ENCODE measurements at regions not wholly inside any gene's neighbourhood (a gene's known extent, or its start where the extent isn't known, plus 50 kb on each side); places are given as distances from the start of the nearest gene placed in this dataset.

GRCh38 chr6:93821953-93822352 is 402.6 kb upstream of the EPHA7 start:
- no peak for DNase-seq

- no peak for DNase-seq
Observed at GRCh38 chr6:93820465-93821082, 401.2 kb upstream of the EPHA7 start.

DNA sequence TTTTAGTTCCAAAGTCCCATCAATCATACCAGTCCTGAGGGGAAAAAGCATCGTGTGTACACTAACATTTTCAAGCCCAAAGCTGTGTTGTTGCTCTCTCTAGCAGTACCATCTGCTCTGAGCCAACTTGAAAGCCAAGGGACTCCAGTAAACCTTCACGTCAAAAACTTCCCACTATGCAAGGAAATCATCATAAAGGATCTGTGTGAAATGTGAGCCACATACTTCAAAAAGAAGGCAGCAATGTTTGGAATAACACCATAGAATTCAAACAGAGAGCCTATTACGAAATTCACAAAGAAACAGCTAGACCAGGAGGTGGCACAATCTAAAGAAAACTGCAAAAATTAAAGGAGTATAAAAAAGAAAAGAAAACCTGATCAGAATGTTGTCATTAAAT is 399.8 kb upstream of the EPHA7 start:
- no peak for DNase-seq

DNA sequence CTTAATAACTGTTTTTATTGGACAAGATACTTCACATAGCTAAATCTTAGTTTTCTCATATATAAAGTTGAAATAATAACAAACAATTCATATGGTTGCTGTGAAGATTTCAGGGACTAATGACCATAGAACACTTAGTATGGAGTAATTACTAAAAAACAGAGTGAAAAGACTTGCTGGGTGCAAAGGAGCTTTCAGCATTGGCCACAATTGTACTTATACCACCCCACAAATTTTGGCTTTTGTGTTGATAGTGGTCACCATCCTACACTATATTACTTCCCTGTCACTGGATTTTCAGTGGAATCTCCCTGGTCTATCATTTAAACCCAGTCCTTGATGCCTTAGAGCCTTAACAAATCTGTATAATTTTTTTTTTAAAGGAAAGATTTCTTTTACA is 398.6 kb upstream of the EPHA7 start:
- DNase-seq: no peak

DNA sequence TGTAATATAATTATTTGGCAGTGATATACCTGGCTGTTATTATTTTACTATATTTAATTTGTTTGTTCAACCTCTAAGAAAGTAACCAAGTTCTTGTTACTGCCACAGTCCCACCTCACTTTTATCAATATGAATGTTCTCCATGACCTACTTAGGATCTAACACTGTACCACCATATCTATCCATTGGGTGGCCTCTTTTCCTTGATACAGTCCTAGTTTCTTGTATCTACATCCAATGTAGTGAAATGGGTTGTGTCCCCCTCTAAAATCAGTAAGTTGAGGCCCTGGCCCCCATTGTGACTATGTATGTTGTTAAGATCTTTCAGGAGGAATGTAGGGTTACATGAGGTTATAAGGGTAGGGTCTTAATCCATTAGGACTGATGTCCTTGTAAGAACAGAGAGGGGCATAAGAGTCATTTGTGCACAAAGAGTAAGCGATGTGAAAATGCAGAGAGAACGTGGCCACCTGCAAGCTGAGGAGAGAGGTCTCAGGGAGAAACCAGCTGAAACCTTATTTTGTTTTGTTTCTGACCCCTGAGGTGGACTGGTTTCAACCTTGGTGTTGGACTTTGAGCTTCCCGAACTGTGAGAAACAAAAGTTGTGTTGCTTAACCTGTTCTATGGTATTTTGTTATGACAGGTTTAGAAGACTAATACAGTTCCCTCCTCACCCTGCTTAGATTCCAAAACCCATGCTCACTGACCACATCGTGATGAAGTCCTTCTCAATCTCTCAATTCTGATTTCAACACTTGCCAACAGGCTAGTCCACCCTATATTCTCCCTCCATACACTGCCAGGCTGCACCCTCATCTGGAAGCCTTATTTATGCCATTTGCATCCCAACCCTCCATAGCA is 387.3 kb upstream of the EPHA7 start:
- no peak for DNase-seq

DNA sequence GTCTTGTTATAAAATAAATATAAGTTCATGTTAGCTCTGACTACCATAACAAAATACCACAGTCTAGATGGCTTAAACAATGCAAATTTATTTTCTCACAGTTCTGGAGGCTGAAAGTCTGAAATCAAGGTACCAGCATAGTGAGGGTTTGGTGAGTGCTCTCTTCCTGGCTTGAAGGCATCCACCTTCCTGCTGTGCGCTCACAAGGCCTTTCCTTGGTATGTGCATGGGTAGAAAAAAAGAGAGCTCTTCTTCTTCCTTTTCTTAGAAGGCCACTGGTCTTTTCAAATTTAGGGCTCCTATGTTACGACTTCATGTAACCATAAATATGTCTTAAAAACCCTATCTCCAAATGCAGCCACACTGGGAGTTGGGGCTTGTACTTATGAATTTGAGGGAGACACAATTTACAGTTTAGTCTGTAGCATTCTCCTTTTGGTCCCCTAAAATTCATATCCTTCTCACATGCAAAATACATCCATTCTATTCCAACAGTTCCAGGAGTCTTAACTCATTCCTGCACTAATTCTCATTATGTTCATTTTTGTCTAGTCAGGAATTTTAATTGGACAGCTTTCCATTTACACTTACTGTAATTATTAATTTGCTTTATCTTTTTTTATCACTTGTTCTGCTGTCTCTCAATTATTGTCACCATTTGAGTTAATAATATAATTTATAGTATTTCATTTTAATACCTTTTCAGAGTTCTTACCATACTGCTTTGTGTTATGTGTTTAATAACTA is 381.9 kb upstream of the EPHA7 start:
- DNase-seq: no peak

DNA sequence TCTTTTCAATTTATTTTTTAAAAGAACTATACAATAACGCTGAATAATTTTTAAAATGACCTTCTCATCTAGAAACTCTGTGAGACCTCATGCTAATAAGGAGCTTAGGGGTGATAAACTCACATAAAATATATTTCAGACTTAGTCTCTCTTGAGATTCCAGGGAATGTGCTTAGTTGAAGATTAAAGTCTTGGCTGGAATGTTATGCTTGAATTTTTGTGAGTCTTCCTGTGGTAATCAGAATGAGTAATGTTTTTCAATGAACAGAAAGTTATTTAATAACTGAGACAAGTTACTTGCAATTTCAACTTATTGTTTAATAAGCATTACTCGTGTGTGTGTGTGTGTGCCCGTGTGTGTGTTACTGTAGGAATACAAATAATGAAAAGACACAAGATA is 379.9 kb upstream of the EPHA7 start:
- peak; percentile 32 for DNase-seq

GRCh38 chr6:93794166-93794565 is 374.8 kb upstream of the EPHA7 start:
- DNase-seq: no peak

DNA sequence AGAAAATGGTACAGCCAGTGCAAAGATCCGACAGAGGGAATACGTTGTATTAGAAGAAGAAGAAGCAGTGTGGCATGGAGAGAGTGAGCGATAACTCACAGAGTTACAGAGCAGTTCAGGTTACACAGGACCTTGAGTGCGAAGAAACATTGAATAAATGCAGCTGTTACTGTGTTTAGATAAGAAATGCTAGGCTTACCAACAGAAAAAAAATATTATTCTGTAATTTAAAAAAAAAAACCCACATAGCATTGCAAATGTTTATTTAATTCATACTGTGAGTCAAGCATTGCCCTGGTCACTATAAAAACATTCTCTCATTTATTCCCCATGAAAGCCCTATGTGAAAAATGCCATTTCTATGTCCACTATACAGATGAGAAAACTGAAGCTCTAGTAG is 373.4 kb upstream of the EPHA7 start:
- peak; percentile 13 for DNase-seq

DNA sequence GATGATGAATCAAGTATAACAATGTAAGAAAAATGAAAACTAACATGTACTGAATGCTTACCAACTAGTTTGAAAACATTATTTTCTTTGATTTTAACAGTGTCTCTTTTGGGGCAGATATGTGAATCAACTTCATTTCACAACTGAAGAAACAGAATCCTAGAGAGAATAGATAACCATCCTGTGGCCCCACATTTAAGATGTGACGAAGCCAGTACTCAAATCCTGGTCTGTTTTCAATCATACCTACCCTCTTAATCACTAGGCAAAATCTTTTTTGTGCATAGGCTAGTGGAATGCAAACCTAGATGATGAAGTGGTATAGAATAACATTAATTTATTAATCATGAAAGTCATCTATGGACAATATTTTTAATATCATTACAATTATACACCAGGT is 371.6 kb upstream of the EPHA7 start:
- peak; percentile 30 for DNase-seq

DNA sequence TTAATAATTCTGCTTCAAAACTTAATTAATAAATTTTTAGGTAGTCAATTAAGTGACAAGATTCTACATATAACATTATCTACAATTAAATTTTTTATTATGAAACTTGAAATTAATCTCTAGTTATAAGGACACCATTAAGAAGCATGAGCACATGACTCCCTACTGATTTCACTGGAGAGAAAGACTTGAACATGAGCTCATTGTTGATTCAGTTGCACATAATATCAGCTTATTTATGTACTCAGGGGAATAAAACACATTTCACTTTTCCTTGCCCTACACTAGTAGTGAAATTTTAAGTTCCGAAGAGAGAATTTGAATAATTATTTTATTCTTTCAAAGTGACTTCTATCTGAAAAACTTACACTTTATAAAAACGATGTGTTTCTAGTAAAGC is 370.2 kb upstream of the EPHA7 start:
- no peak for DNase-seq

GRCh38 chr6:93787841-93788240 is 368.5 kb upstream of the EPHA7 start:
- peak; percentile 31 for DNase-seq

- peak; percentile 25 for DNase-seq
Observed at GRCh38 chr6:93786474-93787330, 367.3 kb upstream of the EPHA7 start.

DNA sequence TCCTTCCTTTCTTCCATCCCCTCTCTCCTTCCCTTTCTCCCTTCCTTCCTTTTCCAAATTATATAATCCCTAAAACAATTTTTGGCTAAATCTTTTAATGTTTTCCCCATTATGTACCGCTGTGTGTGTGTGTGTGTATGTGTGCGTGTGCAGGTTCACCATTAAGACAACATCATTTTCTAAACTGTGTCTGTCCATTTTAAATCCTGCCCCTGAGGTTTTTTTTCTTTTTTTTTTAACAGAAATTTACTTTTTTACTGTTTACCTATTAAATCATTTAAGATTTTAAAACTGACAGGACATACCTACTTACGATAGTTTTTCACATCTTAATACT is 366.3 kb upstream of the EPHA7 start:
- no peak for DNase-seq

DNA sequence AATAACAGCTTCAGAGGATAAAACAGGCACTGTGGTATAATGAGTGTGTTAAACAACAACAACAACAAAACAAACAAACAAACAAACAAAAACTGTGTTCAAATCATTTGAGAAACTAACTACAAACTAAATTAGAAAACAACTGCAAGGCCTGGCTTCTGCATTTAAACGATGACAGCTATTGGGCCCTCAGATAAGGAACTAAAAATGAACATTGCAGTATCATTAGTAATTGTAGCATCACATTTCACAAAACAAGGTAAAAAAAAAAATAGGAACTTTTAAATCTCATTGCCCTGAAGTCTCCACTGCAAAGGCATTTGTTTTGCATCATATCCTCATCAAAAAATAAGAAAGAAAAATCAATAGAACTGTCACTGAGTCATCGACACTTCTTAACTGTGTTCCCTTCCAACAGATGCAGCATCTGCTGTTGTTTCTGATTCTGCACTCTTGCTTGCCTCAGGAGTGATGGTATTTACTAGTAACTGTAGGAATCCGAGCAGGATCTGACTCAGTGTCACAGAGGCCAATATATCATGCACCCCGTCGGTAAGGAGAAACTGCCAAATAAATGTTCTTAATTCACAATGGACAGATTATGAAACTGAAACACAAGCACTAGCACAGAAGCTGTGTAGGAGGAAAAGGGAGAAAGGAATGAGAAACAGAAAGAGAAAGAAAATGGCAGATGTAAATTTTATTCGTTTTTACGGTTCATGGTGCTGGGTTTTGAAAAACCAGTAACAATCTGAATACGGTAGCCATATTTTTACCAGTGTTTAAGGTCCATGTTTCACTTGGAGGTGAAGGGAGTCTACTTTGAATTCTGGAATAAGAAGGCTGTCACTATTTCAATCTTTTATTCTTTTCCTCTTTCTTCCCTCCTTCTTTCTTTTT is 365.7 kb upstream of the EPHA7 start:
- peak; percentile 88 for DNase-seq

GRCh38 chr6:93779086-93779841 is 359.9 kb upstream of the EPHA7 start:
- peak; percentile 27 for DNase-seq

DNA sequence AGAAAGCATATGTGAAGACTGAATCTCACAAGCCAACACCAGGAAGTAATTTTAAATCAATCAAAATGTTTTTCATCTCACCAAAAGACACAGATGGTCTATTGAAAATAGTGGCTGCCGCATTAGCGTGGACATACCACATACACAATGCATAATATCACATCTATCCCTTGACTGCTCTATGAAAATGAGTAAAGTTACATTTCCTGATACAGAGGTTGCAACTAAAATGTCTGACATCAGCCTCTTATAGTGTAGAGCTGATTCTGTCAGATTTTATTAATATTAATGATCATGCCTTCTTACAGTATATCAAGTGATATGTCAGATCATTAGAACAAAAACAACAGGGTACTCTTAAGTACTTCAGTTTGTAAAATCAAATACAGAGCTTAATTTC is 339.8 kb upstream of the EPHA7 start:
- no peak for DNase-seq

DNA sequence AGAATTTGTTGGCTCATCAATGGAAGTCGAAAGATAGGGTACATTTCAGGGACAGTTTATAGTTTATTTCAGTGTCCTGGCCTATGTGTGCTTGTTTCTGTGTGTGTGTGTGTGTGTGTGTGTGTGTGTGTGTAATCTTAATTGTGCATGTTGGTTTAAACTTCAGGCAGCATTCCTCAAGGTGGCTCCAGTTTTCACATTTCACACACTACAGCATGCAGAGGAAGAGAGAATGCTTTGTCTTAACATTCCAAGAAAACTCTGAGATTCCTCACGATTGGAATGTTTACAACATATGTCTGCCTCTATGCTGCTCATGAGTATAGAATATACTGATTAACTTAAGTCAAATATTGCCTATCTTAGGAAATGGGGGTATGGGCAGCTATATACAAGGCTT is 332.6 kb upstream of the EPHA7 start:
- DNase-seq: peak; percentile 20

GRCh38 chr6:93749930-93750329 is 330.6 kb upstream of the EPHA7 start:
- DNase-seq: no peak

GRCh38 chr6:93749191-93749590 is 329.8 kb upstream of the EPHA7 start:
- peak; percentile 0 for DNase-seq

DNA sequence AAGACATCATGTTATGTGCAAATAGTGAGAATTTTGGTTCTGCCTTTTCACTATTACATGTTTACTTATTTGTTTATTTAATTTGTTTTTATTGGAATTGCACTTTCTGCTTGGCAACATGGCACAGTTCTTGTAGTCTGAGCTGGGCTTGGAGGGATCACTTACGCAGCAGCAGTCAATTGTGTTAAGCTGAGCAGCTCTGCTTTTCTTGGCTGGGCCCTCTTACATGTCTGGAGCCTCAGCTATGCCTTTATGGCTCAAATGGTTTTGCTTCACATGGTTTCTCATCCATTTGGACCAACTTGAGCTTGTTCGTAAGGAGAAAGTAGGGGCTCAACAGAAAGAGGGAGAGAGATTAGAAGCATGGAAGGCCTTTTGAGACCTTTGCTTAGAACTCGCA is 327.5 kb upstream of the EPHA7 start:
- DNase-seq: no peak

All from fibroblast of skin of right quadriceps (primary cell).